Gastroesophageal sphincter (tissue), 3 donors: ENCODE measurements at regions not wholly inside any gene's neighbourhood (a gene's known extent, or its start where the extent isn't known, plus 50 kb on each side); places are given as distances from the start of the nearest gene placed in this dataset.

Experiments used
- POLR2A ChIP-seq, 2 donors: fragments of 450-650 bp; IDR thresholded peaks; one replicate each; pipeline ENCODE4 v1.6.1; 2017; ENCODE audit warnings: antibody characterized with exemption in 2 of 2, mild to moderate bottlenecking in 2 of 2, moderate library complexity in 1 of 2
- TF ChIP-seq, protein P1 (sequence below), 4 experiments: fragments of 200-600 bp in 2 of 4; fragments of 450-650 bp in 2 of 4; sonication (generic) in 1 of 4; IDR thresholded peaks; one replicate each; pipeline ENCODE4 v1.5.1; 2017 to 2019; ENCODE audit warnings: antibody characterized with exemption in 4 of 4, mild to moderate bottlenecking in 2 of 4, moderate library complexity in 2 of 4

DNA sequence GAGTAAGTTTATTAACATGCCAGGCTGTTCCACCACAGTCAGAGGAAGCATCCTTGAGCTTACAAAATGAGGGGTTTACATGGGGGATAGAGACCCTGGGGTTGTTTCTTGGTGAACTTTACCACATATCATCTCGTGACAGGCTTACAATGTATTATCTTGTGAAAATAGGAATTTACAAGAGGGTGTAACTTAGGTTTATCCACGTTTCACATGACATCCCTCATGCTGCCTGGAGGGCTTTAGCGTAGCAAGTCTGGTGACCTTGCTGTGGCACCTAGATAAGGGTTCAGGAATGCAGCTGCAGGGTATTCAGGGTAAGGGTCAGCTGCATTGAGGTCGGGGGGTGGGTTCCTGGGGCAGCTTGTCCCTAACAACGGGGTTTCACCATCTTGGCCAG is 154.6 kb upstream of the ARG1 start:
- TF ChIP-seq, protein P1, sequence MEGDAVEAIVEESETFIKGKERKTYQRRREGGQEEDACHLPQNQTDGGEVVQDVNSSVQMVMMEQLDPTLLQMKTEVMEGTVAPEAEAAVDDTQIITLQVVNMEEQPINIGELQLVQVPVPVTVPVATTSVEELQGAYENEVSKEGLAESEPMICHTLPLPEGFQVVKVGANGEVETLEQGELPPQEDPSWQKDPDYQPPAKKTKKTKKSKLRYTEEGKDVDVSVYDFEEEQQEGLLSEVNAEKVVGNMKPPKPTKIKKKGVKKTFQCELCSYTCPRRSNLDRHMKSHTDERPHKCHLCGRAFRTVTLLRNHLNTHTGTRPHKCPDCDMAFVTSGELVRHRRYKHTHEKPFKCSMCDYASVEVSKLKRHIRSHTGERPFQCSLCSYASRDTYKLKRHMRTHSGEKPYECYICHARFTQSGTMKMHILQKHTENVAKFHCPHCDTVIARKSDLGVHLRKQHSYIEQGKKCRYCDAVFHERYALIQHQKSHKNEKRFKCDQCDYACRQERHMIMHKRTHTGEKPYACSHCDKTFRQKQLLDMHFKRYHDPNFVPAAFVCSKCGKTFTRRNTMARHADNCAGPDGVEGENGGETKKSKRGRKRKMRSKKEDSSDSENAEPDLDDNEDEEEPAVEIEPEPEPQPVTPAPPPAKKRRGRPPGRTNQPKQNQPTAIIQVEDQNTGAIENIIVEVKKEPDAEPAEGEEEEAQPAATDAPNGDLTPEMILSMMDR (IDR thresholded peaks at IDR 0.05) = no peak
- TF ChIP-seq POLR2A (IDR thresholded peaks at IDR 0.05) = no peak
